Lung (tissue), 11 donors: ENCODE measurements at regions not wholly inside any gene's neighbourhood (a gene's known extent, or its start where the extent isn't known, plus 50 kb on each side); places are given as distances from the start of the nearest gene placed in this dataset.

Source experiments
- ATAC-seq: fragments of 200-7000 bp; cut with Tn5 transposase; one replicate; pipeline ENCODE4 v1.9.1; 2020; ENCODE audit warnings: moderate number of reproducible peaks; ENCODE audit not compliant: insufficient read depth, low FRiP score
- DNase-seq, 3 donors: peaks; one replicate each; pipeline ENCODE4 v3.0.0-alpha.2; 2013 to 2017
- H3K27ac ChIP-seq, 2 donors: one replicate each; pipeline ENCODE4 v1.5.1; 2013; ENCODE audit warnings: mild to moderate bottlenecking in 2 of 2, moderate library complexity in 2 of 2, control low read depth in 1 of 2, inconsistent platforms in 1 of 2, low read depth in 1 of 2, low read length in 1 of 2
- H3K27me3 ChIP-seq, 3 donors: one replicate each; pipeline ENCODE4 v1.5.1; 2013; ENCODE audit warnings: low read length in 2 of 3; ENCODE audit not compliant: control insufficient read depth in 3 of 3, insufficient read depth in 3 of 3
- H3K36me3 ChIP-seq, 4 donors: one replicate each; pipeline ENCODE4 v1.5.1; 2013; ENCODE audit warnings: low read length in 4 of 4, mild to moderate bottlenecking in 1 of 4, moderate library complexity in 1 of 4; ENCODE audit not compliant: control insufficient read depth in 4 of 4, insufficient read depth in 4 of 4
- H3K4me1 ChIP-seq, 5 donors: one replicate each; pipeline ENCODE4 v1.5.1; 2013; ENCODE audit warnings: low read length in 5 of 5, mild to moderate bottlenecking in 2 of 5, moderate library complexity in 1 of 5; ENCODE audit not compliant: control insufficient read depth in 5 of 5, insufficient read depth in 5 of 5
- H3K4me3 ChIP-seq: one replicate; pipeline ENCODE4 v1.5.1; 2013; ENCODE audit warnings: mild to moderate bottlenecking, control low read depth, moderate library complexity
- H3K9ac ChIP-seq, 2 donors: one replicate each; pipeline ENCODE4 v1.5.1; 2013; ENCODE audit warnings: low read length in 2 of 2, control low read depth in 1 of 2; ENCODE audit not compliant: insufficient read depth in 1 of 2
- H3K9me3 ChIP-seq, 4 donors: one replicate each; pipeline ENCODE4 v1.5.1; 2013; ENCODE audit warnings: low read length in 3 of 4, mild to moderate bottlenecking in 1 of 4, moderate library complexity in 1 of 4; ENCODE audit not compliant: control insufficient read depth in 4 of 4, insufficient read depth in 3 of 4
- WGBS, 2 donors: extraction: QIAGEN DNeasy Blood & Tissue Kit; methylation state at CpG; one replicate each; pipeline ENCODE4 v1.1.7; 2013; 5-methylcytosine and 5-hydroxymethylcytosine counted together
- TF ChIP-seq, protein P1 (sequence below): IDR thresholded peaks from 2 replicates; pipeline ENCODE4 v1.5.1; 2012; ENCODE audit warnings: mild to moderate bottlenecking; ENCODE audit errors: control extremely low read depth, extremely low read depth
- donor health status: control.
- donor health status: control.
- donor health status: Bipolar disorder and iron deficiency.
- donor health status: healthy.
- donor health status: DM: yes; HTN: yes; CAD: no.

DNA sequence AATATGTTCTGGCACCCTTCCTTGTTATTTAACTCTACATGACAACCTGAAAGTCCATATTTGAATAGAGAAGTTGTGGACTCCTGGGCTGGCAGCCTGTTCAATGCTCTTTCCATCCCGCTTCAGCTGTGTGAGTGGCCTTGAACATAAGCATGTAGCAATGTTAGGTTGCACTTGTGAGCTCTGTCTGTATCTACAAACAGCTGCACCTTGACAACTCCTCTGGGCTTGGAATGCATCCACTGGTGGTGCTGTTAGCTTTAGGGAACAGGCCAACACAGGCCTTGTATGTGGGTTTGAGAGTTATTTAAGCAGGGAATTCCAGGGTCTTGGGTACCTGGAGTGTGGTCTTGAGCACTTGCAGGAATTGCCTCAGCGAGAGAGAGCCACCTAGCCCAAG, 141.2 kb downstream of the DTHD1 start:
- Histone ChIP-seq H3K4me3 (no peak overlapping the region), H3K9ac (no peak overlapping the region), H3K27ac (no peak overlapping the region), H3K4me1 (no peaks in the 10 kb centered on the region), H3K27me3 (no peaks in the 10 kb centered on the region), H3K9me3 (no peaks in the 10 kb centered on the region), H3K36me3 (no peaks in the 10 kb centered on the region)
- 82 to 90% methylated on average over 2 of the region's 2 CpGs for WGBS, 2 donors
- TF ChIP-seq, protein P1, sequence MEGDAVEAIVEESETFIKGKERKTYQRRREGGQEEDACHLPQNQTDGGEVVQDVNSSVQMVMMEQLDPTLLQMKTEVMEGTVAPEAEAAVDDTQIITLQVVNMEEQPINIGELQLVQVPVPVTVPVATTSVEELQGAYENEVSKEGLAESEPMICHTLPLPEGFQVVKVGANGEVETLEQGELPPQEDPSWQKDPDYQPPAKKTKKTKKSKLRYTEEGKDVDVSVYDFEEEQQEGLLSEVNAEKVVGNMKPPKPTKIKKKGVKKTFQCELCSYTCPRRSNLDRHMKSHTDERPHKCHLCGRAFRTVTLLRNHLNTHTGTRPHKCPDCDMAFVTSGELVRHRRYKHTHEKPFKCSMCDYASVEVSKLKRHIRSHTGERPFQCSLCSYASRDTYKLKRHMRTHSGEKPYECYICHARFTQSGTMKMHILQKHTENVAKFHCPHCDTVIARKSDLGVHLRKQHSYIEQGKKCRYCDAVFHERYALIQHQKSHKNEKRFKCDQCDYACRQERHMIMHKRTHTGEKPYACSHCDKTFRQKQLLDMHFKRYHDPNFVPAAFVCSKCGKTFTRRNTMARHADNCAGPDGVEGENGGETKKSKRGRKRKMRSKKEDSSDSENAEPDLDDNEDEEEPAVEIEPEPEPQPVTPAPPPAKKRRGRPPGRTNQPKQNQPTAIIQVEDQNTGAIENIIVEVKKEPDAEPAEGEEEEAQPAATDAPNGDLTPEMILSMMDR = no peak
- no peak for DNase-seq
- no peak for ATAC-seq

DNA sequence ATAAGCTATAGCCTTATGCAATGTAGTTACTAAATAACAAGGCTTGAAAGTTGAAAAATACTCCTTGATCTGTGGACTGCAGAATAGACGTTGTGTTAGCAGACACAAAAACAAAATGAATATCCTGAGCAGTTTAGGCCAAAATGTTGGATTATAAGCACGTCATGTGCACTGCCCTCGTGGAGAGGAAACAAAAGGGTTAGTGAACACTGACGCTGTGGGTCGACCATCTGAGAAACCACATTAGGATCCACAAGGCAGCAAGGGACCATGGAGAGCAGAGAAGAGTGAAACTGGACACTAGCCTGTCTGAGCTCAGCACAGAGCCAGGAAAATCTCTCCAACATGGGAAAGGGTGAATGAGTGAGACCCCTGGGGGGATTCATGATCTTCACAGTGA, 145.3 kb downstream of the DTHD1 start:
- Histone ChIP-seq H3K9me3 (peaks cover 0 to 6% (median 0%) of the 10 kb centered on the region in 4 donors), H3K4me1 (no peaks in the 10 kb centered on the region), H3K9ac (no peak overlapping the region), H3K27me3 (no peaks in the 10 kb centered on the region), H3K27ac (no peak overlapping the region), H3K36me3 (no peaks in the 10 kb centered on the region), H3K4me3 (no peak overlapping the region)
- TF ChIP-seq, protein P1 = no peak
- DNase-seq (no peak), ATAC-seq (no peak)
- WGBS, 2 donors = 84 to 90% methylated on average over 5 of the region's 5 CpGs

GRCh38 chr4:36427696-36428095, 146.3 kb downstream of the DTHD1 start:
- TF ChIP-seq, protein P1 = no peak
- no peaks in the 10 kb centered on the region for H3K4me1 ChIP-seq
- no peak for ATAC-seq
- peaks cover 0 to 6% (median 0%) of the 10 kb centered on the region in 4 donors for H3K9me3 ChIP-seq
- 46 to 48% methylated on average over 2 of the region's 2 CpGs for WGBS, 2 donors
- H3K27me3 ChIP-seq = no peaks in the 10 kb centered on the region
- DNase-seq = no peak
- H3K27ac ChIP-seq = no peak overlapping the region
- H3K4me3 ChIP-seq = no peak overlapping the region
- H3K9ac ChIP-seq = no peak overlapping the region
- no peaks in the 10 kb centered on the region for H3K36me3 ChIP-seq

- H3K9me3 ChIP-seq = peaks cover 0 to 6% (median 0%) of the 10 kb centered on the region in 4 donors
- H3K4me3 ChIP-seq = no peak overlapping the region
- no peaks in the 10 kb centered on the region for H3K27me3 ChIP-seq
- no peak overlapping the region for H3K27ac ChIP-seq
- no peaks in the 10 kb centered on the region for H3K4me1 ChIP-seq
- TF ChIP-seq, protein P1 = no peak
- H3K9ac ChIP-seq = no peak overlapping the region
- 82 to 88% methylated on average over 2 of the region's 2 CpGs for WGBS, 2 donors
- ATAC-seq (no peak), DNase-seq (no peak)
- H3K36me3 ChIP-seq = no peaks in the 10 kb centered on the region
Measured at GRCh38 chr4:36432586-36432985, 151.2 kb downstream of the DTHD1 start.
